Kidney epithelial cell (primary cell): ENCODE measurements at regions not wholly inside any gene's neighbourhood (a gene's known extent, or its start where the extent isn't known, plus 50 kb on each side); places are given as distances from the start of the nearest gene placed in this dataset.
"Not testable (repeated sequence)": the region's sequence is repeated elsewhere in the genome, so short reads cannot be mapped to it uniquely, and the experiment has no call there.

ENCODE experiments used
- DNase-seq: peaks from one replicate; pipeline ENCODE4 v3.0.0-alpha.2; 2010; ENCODE audit warnings: low read depth
- H3K27me3 ChIP-seq: 2 replicates; pipeline ENCODE4 v1.6.0; 2011; ENCODE audit warnings: low read length; ENCODE audit not compliant: control insufficient read depth, insufficient read depth
- H3K36me3 ChIP-seq: 2 replicates; pipeline ENCODE4 v1.5.1; 2011; ENCODE audit warnings: low read length; ENCODE audit not compliant: control insufficient read depth, insufficient read depth
- H3K4me3 ChIP-seq: 2 replicates; pipeline ENCODE4 v1.5.1; 2011; ENCODE audit warnings: low read depth, mild to moderate bottlenecking, control low read depth, low read length
- TF ChIP-seq, protein P1 (sequence below): IDR thresholded peaks from 2 replicates; pipeline ENCODE4 v1.5.1; 2011; ENCODE audit warnings: mild to moderate bottlenecking, moderate library complexity, low read length, control low read depth, inconsistent platforms; ENCODE audit not compliant: insufficient read depth, poor library complexity, severe bottlenecking

- no peak for DNase-seq
- Histone ChIP-seq H3K36me3 (no peaks in the 10 kb centered on the region), H3K27me3 (no peaks in the 10 kb centered on the region), H3K4me3 (no peak overlapping the region)
- TF ChIP-seq, protein P1, sequence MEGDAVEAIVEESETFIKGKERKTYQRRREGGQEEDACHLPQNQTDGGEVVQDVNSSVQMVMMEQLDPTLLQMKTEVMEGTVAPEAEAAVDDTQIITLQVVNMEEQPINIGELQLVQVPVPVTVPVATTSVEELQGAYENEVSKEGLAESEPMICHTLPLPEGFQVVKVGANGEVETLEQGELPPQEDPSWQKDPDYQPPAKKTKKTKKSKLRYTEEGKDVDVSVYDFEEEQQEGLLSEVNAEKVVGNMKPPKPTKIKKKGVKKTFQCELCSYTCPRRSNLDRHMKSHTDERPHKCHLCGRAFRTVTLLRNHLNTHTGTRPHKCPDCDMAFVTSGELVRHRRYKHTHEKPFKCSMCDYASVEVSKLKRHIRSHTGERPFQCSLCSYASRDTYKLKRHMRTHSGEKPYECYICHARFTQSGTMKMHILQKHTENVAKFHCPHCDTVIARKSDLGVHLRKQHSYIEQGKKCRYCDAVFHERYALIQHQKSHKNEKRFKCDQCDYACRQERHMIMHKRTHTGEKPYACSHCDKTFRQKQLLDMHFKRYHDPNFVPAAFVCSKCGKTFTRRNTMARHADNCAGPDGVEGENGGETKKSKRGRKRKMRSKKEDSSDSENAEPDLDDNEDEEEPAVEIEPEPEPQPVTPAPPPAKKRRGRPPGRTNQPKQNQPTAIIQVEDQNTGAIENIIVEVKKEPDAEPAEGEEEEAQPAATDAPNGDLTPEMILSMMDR, result no peak
Observed at GRCh38 chr6:9233226-9233625, 797.9 kb upstream of the SLC35B3 start.

- DNase-seq, result no peak
- H3K27me3 ChIP-seq, result no peaks in the 10 kb centered on the region
- TF ChIP-seq, protein P1, result no peak
- H3K4me3 ChIP-seq, result no peak overlapping the region
- no peaks in the 10 kb centered on the region for H3K36me3 ChIP-seq
Observed at GRCh38 chr6:9225441-9225871, 790.1 kb upstream of the SLC35B3 start.

DNA sequence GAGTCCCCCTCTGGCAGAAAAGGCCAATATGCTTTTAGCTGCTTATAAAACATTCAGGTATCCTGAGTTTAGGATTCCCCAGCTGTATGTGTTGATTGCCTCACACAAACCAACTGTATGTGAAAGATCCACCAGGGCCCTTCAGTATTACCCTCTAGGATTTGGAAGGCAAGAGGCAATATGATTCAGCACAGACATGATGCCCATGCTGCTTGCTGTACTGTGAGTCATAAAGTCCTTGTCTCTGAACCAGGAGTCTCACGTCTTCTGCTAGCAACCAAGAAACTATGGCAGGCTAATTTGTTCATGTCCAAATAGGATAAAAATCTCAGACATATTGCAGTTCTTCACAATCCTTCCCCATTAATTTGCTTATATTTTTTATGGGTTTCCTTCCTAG lies 789.2 kb upstream of the SLC35B3 start:
- H3K27me3 ChIP-seq, result no peaks in the 10 kb centered on the region
- no peaks in the 10 kb centered on the region for H3K36me3 ChIP-seq
- TF ChIP-seq, protein P1, result no peak
- H3K4me3 ChIP-seq, result no peak overlapping the region
- DNase-seq, result no peak

- not testable (repeated sequence) for DNase-seq
Observed at GRCh38 chr6:9213717-9214116, 778.4 kb upstream of the SLC35B3 start.

DNA sequence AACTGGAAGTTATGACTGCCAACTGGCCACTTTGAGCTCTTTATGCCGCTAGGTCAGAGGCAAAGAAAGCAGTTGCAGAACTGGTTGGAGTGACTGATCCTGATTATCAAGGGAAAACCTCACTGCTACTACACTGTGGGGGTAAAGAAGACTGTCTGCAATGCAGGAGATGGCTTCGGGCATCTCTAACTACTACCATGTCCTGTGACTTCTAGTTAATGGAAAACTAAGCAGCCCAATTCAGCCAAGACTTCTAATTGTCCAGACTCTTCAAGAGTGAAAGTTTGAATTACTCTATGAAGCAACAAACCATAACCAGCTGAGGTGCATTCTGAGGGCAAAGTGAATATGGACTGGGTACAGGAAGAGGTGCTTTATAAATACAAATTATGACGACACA lies 773.6 kb upstream of the SLC35B3 start:
- peak; percentile 12 for DNase-seq
- Histone ChIP-seq H3K4me3 (no peak overlapping the region), H3K36me3 (no peaks in the 10 kb centered on the region), H3K27me3 (no peaks in the 10 kb centered on the region)
- TF ChIP-seq, protein P1, result no peak

More at GRCh38 chr6:9213717-9214116, 778.4 kb upstream of the SLC35B3 start:
- H3K4me3 ChIP-seq, H3K36me3 ChIP-seq, H3K27me3 ChIP-seq: not testable (repeated sequence)

DNA sequence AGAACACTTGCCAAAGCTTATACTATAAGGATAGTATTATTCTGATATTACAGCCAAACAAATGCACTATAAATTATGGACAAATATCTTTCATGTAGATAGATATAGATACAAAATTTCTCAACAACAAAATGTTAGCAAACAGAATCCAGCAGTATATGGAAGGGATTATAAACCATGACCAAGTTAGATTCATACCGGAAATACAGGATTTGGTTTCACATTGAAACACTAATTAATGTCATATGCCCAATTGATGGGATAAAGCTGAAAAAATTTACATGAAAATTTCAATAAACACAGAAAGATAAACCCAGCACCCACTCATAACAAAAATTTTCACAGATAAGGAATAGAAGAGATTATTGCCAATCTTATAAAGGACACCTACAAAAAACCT lies 770.3 kb upstream of the SLC35B3 start:
- H3K36me3 ChIP-seq, result no peaks in the 10 kb centered on the region
- TF ChIP-seq, protein P1, result no peak
- no peak for DNase-seq
- H3K27me3 ChIP-seq, result no peaks in the 10 kb centered on the region
- no peak overlapping the region for H3K4me3 ChIP-seq

DNA sequence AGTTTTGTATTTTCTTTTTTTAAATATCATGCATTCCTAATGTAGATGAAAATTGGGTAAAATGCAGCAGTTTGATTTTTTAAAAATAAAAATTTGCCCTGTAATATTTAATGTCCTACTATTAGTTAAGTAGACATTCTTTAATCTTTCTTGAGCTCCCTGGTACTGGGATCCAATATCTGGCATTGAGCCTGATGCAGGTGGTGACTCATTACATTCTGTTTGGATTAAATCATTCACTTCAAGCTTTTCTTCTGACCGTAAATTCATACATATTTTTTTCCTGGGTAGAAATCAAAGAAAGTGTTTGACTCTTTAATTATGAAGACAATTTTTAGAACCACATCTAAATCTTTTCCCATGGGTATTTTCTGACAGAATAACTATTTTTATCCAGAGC lies 768.8 kb upstream of the SLC35B3 start:
- TF ChIP-seq, protein P1, result no peak
- Histone ChIP-seq H3K27me3 (no peaks in the 10 kb centered on the region), H3K4me3 (no peak overlapping the region), H3K36me3 (no peaks in the 10 kb centered on the region)
- peak; percentile 51 for DNase-seq
